Cardiac muscle cell (in vitro differentiated cells and primary cell): ENCODE measurements at regions not wholly inside any gene's neighbourhood (a gene's known extent, or its start where the extent isn't known, plus 50 kb on each side); places are given as distances from the start of the nearest gene placed in this dataset.
A peak's percentile ranks its signal among the peaks of the same experiment; 100 is the strongest.

Experiments
- DNase-seq, 2 donors: peaks; one replicate each; pipeline versions ENCODE4 v3.0.0 to v3.0.0-alpha.2; 2010 to 2017; ENCODE audit warnings: low read depth in 1 of 2, low spot score in 1 of 2
- H3K27ac ChIP-seq: fragments of 200-600 bp; sonication (generic); 2 replicates; pipeline ENCODE4 v1.5.1; 2016
- H3K27me3 ChIP-seq: fragments of 200-600 bp; sonication (generic); 2 replicates; pipeline ENCODE4 v1.6.0; 2016; ENCODE audit warnings: control low read depth
- H3K36me3 ChIP-seq: fragments of 200-600 bp; sonication (generic); 2 replicates; pipeline ENCODE4 v1.5.1; 2016; ENCODE audit warnings: control low read depth
- H3K4me1 ChIP-seq: fragments of 200-600 bp; sonication (generic); 2 replicates; pipeline ENCODE4 v1.8.1; 2017; ENCODE audit warnings: low read depth, mild to moderate bottlenecking, mixed run types
- H3K4me3 ChIP-seq: fragments of 200-600 bp; sonication (generic); 2 replicates; pipeline ENCODE4 v1.5.1; 2016; ENCODE audit warnings: mild to moderate bottlenecking
- H3K9me3 ChIP-seq: fragments of 200-600 bp; sonication (generic); 2 replicates; pipeline ENCODE4 v1.5.1; 2017; ENCODE audit warnings: low read depth, mild to moderate bottlenecking, control low read depth
- CTCF ChIP-seq: IDR thresholded peaks from 2 replicates; pipeline ENCODE4 v1.5.1; 2012; ENCODE audit warnings: low read depth, mild to moderate bottlenecking, low read length

DNA sequence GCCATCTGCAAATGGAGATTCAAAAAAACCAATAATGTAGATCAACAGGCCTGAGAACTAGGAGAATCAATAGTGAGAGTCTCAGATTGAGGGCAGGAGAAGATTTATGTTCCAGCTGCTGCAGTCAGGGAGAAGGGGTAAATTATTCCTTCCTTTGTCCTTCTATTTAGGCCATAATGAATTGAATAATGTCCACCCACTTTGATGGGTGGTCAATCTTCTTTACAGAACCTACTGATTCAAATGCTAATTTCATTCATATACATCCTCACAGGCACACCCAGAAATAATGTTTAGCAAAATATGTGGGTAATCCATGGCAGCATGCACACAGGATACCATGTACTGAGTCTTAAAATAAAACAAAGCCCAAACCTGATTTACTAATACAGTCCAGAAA, 695.3 kb upstream of the REG3G start:
- Histone ChIP-seq H3K4me3 (no peak overlapping the region), H3K27me3 (no peaks in the 10 kb centered on the region), H3K27ac (no peak overlapping the region), H3K9me3 (no peaks in the 10 kb centered on the region), H3K36me3 (no peaks in the 10 kb centered on the region), H3K4me1 (no peaks in the 10 kb centered on the region)
- DNase-seq, result no peak
- TF ChIP-seq CTCF, result no peak

DNA sequence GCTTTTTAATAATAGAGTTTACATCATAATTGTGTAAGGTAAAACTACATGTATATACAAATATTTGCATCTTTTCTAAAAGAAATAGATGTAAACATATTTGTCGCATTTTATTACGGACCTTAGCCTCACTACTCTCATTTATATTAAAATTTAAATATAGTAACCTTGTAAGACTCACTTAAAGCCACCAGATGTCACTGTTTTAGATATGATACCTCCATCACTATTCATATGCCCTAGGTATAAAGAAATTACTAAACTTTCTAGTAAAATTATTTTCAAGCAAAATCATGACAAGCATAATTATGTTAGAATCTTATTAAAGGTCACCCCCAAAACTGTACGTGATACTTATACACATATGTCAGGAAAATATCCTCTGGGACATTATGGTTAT, 674.3 kb upstream of the REG3G start:
- no peak overlapping the region for H3K4me3 ChIP-seq
- H3K4me1 ChIP-seq, result no peaks in the 10 kb centered on the region
- peak in 1 of 2 donors; percentile 21 for DNase-seq
- H3K36me3 ChIP-seq, result no peaks in the 10 kb centered on the region
- no peak for TF ChIP-seq CTCF
- H3K27ac ChIP-seq, result no peak overlapping the region
- no peaks in the 10 kb centered on the region for H3K27me3 ChIP-seq
- no peaks in the 10 kb centered on the region for H3K9me3 ChIP-seq

GRCh38 chr2:78353168-78353567, 672.3 kb upstream of the REG3G start:
- no peak for TF ChIP-seq CTCF
- no peaks in the 10 kb centered on the region for H3K27me3 ChIP-seq
- H3K4me3 ChIP-seq, result no peak overlapping the region
- no peak for DNase-seq
- no peak overlapping the region for H3K27ac ChIP-seq
- no peaks in the 10 kb centered on the region for H3K9me3 ChIP-seq
- no peaks in the 10 kb centered on the region for H3K36me3 ChIP-seq
- no peaks in the 10 kb centered on the region for H3K4me1 ChIP-seq

- no peak for TF ChIP-seq CTCF
- no peak for DNase-seq
- Histone ChIP-seq H3K4me1 (no peaks in the 10 kb centered on the region), H3K4me3 (no peak overlapping the region), H3K27ac (no peak overlapping the region), H3K27me3 (no peaks in the 10 kb centered on the region), H3K9me3 (no peaks in the 10 kb centered on the region), H3K36me3 (no peaks in the 10 kb centered on the region)
Measured at GRCh38 chr2:78355967-78356366, 669.5 kb upstream of the REG3G start.

GRCh38 chr2:78383576-78383975, 641.9 kb upstream of the REG3G start:
- no peaks in the 10 kb centered on the region for H3K9me3 ChIP-seq
- no peak overlapping the region for H3K27ac ChIP-seq
- H3K4me3 ChIP-seq, result no peak overlapping the region
- no peaks in the 10 kb centered on the region for H3K27me3 ChIP-seq
- no peaks in the 10 kb centered on the region for H3K4me1 ChIP-seq
- TF ChIP-seq CTCF, result no peak
- no peaks in the 10 kb centered on the region for H3K36me3 ChIP-seq
- DNase-seq, result no peak

DNA sequence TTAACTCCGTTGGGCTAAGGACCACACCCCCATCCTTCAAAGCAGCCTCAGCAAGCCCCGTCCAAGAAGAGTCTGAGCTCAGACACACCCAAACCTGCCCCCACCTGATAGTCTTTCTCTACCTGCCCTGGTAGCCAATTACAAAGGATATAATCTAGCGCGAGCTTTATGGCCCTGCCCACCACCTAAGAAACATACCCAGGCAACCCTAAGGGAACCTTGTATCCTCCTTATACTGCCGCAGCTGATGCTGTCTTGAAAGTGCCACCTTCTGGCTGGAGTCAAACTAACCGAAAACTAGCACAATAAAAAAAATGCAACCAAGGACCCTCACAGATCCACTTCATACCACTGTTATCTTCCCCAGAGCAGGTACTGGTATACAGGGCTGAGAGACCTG, 628.3 kb upstream of the REG3G start:
- no peak overlapping the region for H3K4me3 ChIP-seq
- no peaks in the 10 kb centered on the region for H3K27me3 ChIP-seq
- H3K36me3 ChIP-seq, result no peaks in the 10 kb centered on the region
- no peak overlapping the region for H3K27ac ChIP-seq
- TF ChIP-seq CTCF, result no peak
- no peak for DNase-seq
- no peaks in the 10 kb centered on the region for H3K9me3 ChIP-seq
- no peaks in the 10 kb centered on the region for H3K4me1 ChIP-seq
